Suppressor macrophage treated with lipopolysaccharide for 1 hour (primary cell): ENCODE measurements at regions not wholly inside any gene's neighbourhood (a gene's known extent, or its start where the extent isn't known, plus 50 kb on each side); places are given as distances from the start of the nearest gene placed in this dataset.

Source experiments
- DNase-seq, 3 donors: peaks; one replicate each; pipeline ENCODE4 v3.0.0-alpha.2; 2020 to 2022

DNA sequence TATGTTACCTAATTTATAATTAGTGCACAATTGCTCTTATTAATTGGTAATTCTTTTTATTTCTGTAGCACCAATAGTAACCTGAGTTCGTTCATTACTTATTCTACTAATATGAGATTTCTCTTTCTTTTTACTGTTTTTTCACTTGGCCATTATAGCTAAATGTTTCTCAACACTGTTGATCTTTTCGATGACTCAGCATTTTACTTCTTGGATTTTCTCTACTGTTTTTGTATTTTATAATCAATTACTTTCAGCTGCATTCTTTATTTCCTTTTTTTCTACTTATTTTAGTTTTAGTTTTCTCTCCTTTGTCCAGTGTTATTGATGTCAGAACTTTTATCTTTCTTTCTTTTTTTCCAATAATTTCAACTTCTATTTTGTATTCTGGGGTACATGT is 589.4 kb upstream of the SOX11 start:
- no peak for DNase-seq

DNA sequence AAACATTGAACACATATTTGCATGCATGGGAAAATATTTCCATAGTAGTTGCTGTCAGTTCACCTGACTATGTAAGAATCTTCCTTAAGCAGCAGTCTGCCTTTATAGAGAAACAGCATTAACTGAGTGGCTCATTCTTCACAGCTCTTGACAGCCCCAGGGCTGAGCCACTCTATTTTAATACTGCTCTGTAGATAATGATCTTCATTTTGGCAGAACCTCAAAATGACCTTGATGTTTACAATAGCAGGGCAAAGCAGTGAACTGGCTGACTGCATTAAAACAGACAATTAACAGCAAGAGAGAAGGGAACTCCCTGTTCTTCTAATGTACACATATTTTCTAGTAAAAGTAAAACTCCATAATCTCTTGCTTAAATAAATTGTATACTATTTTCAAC is 580.6 kb upstream of the SOX11 start:
- DNase-seq = no peak

DNA sequence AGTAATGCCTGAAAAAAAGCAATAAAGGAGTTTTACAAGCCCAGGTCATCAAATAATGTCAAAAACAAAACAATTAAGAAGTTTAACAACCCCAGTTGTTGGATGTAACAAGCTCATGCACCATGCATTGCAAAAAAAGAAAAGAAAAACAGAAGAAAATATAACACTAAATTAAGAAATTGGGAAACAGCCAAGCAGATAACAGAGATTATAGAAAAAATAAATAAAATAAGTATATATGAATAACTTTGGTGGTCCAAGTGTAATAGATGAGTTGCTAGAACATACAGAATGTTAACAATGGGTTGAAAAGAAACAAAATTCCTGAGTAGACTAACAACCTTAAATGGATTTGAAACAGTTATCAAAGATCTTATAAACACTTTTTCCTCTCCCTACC is 573.1 kb upstream of the SOX11 start:
- no peak for DNase-seq

DNA sequence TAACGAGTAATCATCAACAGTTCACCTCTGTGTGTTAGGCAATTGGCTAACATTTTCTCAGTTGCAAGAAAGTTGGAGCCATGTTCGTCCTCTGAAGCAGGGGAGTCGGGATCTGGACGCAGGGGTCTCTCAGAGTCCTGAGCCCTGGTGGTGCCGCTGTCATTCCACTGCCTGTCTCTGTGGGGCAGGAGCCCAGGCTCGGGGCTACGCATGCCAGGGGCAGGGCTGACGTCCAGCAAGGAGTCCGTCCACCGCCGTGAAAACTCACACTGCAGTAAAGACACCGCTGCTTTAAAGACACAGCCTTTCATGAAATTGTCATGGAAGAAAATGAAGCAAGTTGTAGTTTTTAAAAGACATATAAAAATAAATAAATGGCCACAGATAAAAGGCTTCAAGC is 571.1 kb upstream of the SOX11 start:
- no peak for DNase-seq

DNA sequence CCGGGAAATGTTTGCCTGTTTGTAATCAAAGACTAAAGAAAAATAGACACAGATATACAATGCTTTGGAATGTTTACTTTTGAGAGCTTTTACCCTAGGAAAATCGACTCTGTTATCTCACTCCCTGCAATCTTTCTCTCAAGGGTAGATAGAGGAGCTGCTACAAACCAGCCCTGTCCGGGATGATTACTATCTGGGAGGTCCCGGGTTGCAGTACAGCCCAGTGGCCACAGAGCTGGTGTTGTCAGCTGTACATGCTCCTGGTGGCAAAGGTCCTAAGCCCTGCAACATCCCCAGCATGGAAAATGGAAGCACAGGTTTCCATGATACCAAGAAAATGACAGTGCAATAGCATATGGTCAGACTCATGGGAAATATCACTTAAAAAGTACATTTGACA is 570.5 kb upstream of the SOX11 start:
- DNase-seq = no peak

DNA sequence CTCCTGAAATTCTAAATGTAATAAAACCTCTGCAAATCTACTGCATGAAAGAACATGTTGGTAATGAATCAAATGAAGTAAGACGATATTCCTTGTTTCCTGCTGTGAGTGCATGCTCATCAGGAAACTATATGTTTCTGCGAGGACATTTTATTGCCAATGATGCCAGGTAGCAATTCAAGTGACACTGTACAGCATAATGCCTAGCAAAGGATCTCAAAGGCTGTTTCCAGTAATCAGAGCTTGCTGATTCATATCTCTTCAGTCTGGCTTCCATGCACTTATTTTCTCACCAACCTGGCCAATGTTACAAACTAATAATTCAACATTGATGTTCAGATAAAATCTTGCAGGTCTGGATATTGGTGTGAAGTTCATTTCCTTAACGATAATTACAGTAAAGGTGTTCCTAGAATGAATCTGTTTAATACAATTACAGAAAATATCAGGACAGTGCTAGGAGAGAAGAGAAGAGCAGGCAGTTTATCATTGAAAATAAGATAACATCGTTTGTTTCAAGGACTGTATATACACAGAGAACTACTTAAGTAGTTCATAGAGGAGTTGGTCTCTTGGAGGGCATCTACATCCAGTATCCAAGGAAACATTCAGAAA is 568.5 kb upstream of the SOX11 start:
- no peak for DNase-seq

DNA sequence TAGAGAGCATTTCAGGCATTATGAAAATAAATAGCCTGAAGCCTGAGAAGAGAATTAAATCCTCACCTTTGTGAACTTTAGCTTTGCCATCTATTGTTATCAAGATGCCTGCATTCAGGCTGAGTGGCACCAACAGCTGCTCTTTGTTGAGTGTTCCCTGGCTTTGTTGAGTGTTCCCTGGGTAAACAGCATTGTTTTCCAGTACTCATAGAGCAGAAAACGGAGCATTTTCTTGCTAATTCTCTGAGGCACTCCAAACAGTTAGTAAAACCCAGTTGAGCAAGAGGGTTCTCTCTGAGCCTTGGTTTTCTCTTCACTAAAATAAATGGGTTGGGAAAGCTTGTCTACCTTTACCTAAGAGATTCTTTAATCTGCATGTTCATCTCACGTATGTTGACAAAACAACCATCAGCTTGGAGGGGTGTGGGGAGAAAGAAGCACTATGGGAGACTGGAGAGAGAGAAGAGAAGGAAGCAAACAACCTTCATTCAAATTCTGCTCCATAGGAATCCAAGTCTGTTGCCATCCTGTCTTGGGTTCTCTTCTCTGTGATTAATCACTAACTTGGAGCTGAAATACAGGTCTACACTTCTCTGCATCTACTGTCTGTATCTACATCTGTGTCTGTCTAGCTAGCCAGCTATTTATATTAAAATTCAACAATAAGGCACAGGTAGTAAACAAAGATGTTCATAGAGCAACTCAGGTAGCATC is 567.0 kb upstream of the SOX11 start:
- DNase-seq = no peak

DNA sequence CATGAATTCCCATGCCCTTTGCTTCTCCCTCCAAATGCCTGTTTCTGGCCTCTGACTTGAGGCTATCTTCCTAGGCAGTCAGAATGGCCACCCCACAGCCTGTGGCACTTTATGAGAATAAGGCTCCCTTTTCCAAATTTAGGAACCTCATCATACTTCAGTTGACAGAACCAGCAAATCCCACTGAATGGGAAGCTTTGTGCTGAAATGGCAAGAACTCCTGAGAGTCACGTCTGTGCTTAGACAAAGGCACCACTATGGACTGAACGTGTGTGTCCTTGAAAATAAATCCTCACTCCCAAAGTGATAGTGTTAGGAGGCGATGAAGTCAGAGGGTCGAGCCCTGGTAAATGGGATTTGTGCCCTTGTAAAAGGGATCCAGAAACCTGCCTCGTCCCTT is 559.9 kb upstream of the SOX11 start:
- no peak for DNase-seq

DNA sequence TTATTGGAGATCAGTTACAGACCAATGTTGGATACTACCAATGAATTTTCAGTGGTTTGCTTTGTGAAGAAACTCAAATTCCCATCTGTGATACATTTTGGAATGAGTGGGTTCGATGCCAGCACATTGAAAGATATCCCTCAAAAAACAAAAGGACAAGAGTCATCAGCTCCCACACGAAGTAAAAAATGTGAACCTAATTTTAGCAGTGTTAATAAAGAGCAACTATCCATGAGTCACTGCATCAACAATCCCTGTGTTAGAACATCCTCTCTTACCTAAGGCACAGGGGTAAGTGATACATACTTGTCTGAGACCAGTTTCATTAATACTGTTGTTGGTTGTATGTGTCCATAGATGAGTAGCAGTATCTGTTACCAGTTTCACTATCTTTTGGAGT is 551.8 kb upstream of the SOX11 start:
- DNase-seq = no peak

DNA sequence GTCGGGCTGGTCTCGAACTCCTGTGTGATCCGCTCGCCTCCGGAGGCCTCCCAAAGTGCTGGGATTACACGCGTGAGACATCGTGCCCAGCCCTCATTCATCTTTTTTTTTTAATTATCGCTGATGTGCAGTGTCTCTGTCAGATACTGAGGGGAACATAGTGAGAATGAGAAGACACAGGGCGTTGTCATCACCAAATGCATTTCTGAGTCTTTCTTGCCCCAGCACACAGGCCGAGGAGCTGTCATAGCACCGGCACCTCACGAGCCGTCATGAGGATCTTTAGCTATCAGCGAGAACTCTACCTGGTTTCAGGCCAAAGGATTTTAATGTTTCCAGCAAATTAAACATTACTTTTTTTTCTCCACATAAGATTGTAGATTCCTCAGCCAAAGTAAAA is 548.0 kb upstream of the SOX11 start:
- no peak for DNase-seq

DNA sequence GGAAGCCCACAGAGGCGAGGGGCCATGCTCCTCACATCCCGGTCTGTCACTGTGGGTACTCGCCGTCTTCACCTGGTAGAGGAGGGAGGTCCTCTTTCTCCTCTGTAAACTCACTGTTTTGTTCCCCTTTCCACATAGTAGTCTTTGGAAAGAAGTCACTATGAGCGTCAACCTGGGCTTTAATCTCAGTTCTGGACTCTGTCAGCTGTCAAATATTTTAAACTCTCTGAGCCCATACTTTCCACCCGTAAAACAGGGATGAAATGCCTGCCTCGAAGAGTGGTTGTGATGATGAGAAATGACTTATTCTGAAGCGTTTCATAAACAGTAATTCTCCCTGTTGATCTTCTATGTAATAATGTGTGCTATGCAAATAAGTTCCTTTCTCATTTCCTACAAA is 547.1 kb upstream of the SOX11 start:
- DNase-seq = no peak

DNA sequence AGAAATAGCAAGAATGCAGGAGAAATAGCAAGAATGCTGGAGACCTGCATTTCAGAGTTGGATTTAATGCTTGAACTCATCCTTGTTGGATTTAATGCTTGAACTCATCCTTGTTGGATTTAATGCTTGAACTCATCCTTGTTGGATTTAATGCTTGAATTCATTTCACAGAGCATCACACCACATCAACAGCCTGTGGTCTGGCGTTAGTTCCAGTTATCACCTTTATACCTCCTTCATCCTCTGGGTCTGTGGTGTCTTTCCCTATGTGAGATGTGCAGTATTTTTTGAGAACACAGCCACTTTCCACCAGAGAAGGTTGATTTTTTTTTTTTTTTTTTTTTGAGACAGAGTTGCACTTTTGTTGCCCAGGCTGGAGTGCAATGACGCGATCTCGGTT is 546.4 kb upstream of the SOX11 start:
- DNase-seq = no peak

DNA sequence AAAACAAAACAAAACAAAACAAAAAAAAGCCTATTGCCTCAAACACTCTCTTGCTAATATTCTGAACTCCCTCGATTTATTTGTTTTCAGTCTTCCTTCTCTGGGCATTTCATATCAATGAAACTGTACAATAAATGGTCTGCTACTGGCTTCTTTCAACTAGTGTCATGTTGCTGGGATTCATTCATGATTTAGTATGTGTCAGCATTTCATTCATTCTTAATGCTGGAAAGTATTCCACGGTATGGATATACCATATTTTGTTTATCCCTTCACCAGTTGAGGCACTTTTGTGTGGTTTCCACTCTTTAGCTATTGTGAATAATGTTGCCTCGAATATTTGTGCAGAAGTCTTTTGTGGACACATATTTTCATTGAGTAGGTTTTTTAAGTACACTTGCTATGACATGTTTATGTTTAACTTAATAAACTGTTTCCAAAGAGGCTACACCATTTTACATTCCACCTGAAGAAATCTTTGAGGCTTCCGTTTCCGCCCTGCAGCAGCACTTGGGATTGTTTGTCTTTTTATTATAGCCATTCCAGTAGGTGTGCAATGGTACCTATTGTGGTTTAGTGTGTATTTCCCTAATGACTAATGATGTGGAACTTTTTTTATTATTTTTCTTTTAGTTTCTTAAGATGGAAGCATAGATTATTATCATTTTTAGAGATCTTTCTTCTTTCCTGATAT is 543.6 kb upstream of the SOX11 start:
- no peak for DNase-seq

DNA sequence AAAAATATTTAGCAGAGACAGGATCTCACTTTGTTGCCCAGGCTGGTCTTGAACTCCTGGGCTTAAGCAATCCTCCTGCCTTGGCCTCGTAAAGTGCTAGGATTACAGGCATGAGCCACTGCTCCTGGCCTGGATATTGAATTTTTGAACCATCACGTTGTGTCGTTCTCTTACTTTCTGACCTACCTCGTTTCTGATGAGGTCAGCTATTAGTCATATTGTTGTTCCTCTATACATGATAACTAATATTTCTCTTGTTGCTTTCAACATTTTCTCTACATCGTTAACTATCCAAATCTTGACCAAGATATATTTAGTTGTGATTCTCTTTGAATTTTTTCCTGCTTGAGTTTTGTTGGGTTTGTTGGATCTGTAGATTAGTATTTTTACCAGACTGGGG is 541.3 kb upstream of the SOX11 start:
- no peak for DNase-seq

DNA sequence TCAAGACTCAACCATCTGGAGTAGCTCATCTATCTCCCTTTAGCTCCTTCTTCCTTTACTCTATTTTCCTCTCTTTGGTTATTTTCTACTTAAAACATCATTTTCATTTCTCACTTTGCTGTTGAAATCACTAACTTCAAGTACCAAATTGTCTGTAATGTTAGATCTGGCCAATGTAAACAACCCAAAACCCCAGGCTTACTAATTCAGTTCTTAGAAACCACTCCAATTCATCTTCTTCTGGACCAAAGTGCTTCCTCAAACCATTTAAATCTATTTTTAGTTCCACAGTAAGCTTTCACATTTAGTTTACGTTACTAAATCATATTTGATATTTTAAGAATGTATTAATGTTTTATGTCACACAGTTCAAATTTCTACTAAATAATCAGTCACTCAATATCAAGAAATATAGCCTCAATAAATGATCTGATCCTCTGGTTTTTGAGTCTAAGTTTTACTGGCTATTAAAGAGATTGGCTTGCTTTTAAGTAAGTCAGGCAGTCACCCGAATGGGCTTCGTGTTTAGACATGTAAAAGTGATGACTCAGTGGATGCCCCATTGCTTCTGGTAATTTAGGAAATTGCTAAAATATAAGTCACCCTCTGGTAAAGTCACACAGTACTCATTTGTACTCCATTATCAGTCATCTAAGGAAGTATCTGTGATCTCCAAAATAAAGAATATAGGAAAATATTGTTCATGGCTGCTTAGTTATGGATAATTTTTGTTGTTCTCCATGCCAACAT is 527.2 kb upstream of the SOX11 start:
- DNase-seq = no peak

DNA sequence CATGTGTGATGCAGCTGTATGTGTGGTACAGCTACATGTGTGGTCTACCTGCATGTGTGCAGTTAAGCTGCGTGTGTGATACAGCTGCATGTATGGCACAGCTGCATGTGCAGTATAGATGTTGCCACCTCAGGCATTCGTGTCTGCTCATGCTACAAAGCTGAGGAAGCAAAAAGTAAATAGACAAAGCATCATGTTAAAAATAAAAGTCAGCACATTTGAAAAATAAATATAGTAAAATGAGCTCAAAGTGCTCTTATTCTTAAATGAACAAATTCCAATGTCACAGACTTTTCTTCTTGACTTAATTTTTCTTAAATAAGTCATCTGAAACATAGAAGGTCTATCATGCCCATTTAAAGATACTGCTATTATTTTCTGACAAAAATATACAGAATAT is 519.3 kb upstream of the SOX11 start:
- DNase-seq = no peak

DNA sequence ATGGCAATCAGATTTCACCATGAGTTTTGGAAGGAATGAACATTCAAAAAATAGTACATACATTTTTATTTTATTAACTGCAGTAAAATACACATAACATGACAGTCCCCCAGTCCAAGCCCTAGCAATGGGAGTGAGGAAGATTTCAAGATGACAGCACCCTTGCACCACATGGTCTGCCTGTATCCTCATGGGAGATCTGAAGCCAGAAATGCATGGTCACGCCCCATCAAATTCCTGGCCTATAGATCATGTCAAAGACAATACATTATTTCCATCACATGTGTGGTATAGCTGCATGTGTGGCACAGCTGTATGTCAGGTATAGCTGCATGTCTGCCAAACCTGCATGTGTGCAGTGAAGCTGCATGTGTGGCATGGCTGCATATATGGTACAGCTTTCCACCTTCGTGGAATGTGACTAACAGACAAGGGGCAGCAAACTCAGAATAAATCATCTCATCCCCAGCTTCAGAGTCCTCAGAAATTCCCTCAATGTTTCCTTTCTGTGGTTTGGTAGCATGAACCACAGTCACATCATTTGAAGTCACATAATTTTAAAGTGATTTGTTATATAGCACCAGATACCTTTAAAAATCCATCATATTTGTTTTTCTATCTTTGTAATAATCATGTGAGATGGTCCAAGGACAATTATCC is 518.2 kb upstream of the SOX11 start:
- DNase-seq = no peak

DNA sequence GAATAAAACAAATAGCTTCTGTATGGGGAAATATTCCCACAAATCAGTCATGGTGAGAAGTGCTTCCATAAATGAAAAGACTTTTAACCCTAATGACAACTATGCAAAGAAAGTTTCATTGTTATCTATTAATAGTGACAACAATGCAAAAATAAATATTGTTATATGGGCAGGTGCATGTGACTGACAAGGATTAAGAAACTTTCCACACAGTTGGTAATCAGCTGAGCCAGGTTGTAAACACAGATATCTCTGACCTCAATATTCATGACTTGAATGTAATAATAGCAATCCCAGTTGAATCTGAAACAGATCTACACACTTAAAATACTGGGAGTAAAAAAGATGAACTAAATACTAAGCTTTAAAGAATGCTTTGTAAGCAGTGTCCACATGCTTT is 517.0 kb upstream of the SOX11 start:
- no peak for DNase-seq

DNA sequence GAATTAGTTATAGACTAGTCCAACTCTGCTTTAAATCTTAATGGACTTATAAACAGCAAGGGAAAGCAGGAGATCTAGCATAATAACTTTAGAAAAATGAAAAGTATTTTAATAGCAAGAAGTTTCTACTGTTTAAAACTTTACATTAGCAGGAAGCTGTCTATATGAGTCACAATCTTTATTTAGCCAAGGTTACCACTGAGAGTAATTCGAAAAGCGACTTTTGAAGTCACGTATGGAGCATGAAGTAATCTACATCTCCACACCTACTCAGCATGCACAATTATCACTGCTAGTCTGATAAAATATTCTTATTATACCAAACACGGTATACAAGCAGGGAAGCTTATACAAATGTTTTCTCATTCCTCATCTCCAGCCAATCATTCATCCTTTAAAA is 515.4 kb upstream of the SOX11 start:
- DNase-seq = no peak

DNA sequence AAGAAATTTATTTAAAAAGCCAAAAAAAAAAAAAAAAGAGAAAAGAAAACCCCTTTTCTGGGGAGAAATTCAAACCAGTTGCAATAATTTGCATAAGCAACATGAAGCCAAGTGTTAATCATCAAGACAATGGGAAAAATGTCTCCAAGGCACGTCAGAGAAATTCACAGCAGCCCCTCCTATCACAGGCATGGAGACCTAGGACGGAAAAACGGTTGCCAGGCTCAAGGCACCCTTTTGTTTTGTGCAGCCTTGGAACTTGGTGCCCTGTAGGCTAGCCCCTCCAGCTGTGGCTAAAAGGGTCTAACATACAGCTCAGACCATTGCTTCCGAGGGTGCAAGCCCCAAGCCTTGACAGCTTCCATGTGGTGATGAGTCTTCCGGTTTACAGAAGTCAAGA is 509.2 kb upstream of the SOX11 start:
- no peak for DNase-seq

DNA sequence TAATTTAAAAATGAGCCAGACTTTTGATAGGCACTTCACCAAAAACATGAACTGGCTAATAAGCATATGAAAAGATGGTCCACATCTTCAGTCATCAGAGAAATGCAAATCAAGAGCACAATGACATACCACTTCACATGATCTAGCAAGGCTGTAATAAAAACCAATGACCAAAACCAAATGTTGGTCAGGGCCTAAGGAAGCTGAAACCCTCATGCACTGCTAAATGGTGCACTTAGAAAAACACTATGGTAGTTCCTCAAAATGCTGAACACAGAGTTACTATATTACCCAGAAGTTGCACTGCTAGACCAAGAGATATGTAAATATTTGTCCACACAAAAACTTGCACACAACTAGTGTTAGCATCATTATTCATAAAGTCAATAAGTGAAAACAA is 504.9 kb upstream of the SOX11 start:
- DNase-seq = no peak

DNA sequence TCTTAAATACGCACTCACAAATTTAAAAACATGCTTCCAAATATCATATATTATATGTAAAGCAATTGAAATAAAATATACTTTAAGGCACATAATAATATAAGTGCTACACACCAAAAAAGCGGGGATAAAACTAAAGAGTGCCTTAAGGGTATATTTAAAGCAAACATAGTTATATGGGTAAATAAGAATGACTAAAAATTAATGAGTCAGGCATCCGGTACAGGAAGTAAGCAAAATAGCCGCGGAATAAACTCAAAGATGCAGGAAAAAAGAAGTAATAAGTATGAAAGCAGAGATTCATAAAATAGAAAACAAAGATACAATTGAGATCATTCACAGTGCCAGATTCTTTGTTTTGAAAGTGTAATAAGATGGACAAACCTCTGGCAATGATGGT is 503.5 kb upstream of the SOX11 start:
- DNase-seq = no peak

DNA sequence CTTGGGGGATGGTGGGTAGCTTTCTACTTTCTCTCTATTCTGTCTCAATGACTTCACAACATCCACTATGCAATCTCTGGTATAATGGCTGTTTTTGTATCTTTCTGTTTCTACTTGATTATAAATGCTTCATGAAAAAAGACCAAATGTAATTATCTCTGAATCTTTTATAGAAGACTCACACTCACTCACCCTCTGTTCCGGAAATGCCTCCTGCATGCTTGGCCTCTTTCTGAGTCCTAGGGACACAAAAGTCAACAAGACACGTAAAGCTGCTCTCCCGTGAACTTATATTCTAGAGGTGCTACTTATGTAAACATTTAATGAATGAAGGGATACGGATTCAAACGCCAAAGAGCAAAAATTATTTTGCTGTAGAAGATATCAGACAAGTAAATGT is 502.2 kb upstream of the SOX11 start:
- DNase-seq = no peak
